ENCODE measurements at regions not wholly inside any gene's neighbourhood (a gene's known extent, or its start where the extent isn't known, plus 50 kb on each side); places are given as distances from the start of the nearest gene placed in this dataset.

GRCh38 chr5:25489834-25490538 is 845.2 kb upstream of the CDH10 start:
- DNase-seq = no peak
- TF ChIP-seq CTCF (IDR thresholded peaks at IDR 0.05) = no peak
- peaks cover 35% of the 10 kb centered on the region for H3K9me3 Mint-ChIP-seq
- no peaks in the 10 kb centered on the region for H3K27me3 Mint-ChIP-seq (ENCODE audit: insufficient read depth)
- no peak overlapping the region for H3K4me3 Mint-ChIP-seq
- H3K27ac Mint-ChIP-seq = no peak overlapping the region
- no peaks in the 10 kb centered on the region for H3K4me1 Mint-ChIP-seq (ENCODE audit: low read depth)
- H3K36me3 Mint-ChIP-seq (ENCODE audit: low read depth) = no peaks in the 10 kb centered on the region; the same call in 1 of the 2 replicates

- no peaks in the 10 kb centered on the region; the same call in 1 of the 2 replicates for H3K36me3 Mint-ChIP-seq (ENCODE audit: low read depth)
- no peak for TF ChIP-seq CTCF (IDR thresholded peaks at IDR 0.05)
- H3K4me3 Mint-ChIP-seq = no peak overlapping the region
- H3K4me1 Mint-ChIP-seq (ENCODE audit: low read depth) = no peaks in the 10 kb centered on the region
- peaks cover 40% of the 10 kb centered on the region for H3K9me3 Mint-ChIP-seq
- no peak overlapping the region for H3K27ac Mint-ChIP-seq
- DNase-seq = no peak
- H3K27me3 Mint-ChIP-seq (ENCODE audit: insufficient read depth) = no peaks in the 10 kb centered on the region
Measured at GRCh38 chr5:25488119-25488518, 843.3 kb upstream of the CDH10 start.

GRCh38 chr5:25484391-25484790 is 839.6 kb upstream of the CDH10 start:
- H3K27ac Mint-ChIP-seq = no peak overlapping the region
- H3K4me3 Mint-ChIP-seq = no peak overlapping the region
- peaks cover 33% of the 10 kb centered on the region for H3K9me3 Mint-ChIP-seq
- DNase-seq = no peak
- no peaks in the 10 kb centered on the region; the same call in 1 of the 2 replicates for H3K36me3 Mint-ChIP-seq (ENCODE audit: low read depth)
- H3K27me3 Mint-ChIP-seq (ENCODE audit: insufficient read depth) = no peaks in the 10 kb centered on the region
- TF ChIP-seq CTCF (IDR thresholded peaks at IDR 0.05) = no peak
- no peaks in the 10 kb centered on the region for H3K4me1 Mint-ChIP-seq (ENCODE audit: low read depth)

- TF ChIP-seq CTCF (IDR thresholded peaks at IDR 0.05) = no peak
- H3K27ac Mint-ChIP-seq = no peak overlapping the region
- no peaks in the 10 kb centered on the region for H3K27me3 Mint-ChIP-seq (ENCODE audit: insufficient read depth)
- DNase-seq = no peak
- H3K4me1 Mint-ChIP-seq (ENCODE audit: low read depth) = no peaks in the 10 kb centered on the region
- H3K9me3 Mint-ChIP-seq = peaks cover 23% of the 10 kb centered on the region
- H3K36me3 Mint-ChIP-seq (ENCODE audit: low read depth) = no peaks in the 10 kb centered on the region
- H3K4me3 Mint-ChIP-seq = no peak overlapping the region
Measured at GRCh38 chr5:25481463-25481862, 836.7 kb upstream of the CDH10 start.

- Mint-ChIP-seq H3K36me3 (ENCODE audit: low read depth) (0 out of 2 replicates have a peak, but pooled peaks cover under 1% of the 10 kb centered on the region), H3K9me3 (peaks cover 26% of the 10 kb centered on the region), H3K4me1 (ENCODE audit: low read depth) (no peaks in the 10 kb centered on the region), H3K4me3 (no peak overlapping the region), H3K27ac (no peak overlapping the region), H3K27me3 (ENCODE audit: insufficient read depth) (no peaks in the 10 kb centered on the region; the same call in 1 of the 2 replicates)
- no peak for DNase-seq
- TF ChIP-seq CTCF (IDR thresholded peaks at IDR 0.05) = no peak
Measured at GRCh38 chr5:25459082-25459481, 814.3 kb upstream of the CDH10 start.
